ENCODE measurements at regions not wholly inside any gene's neighbourhood (a gene's known extent, or its start where the extent isn't known, plus 50 kb on each side); places are given as distances from the start of the nearest gene placed in this dataset.

- Histone ChIP-seq H2AFZ (ENCODE audit: low read depth, low read length) (no peak overlapping the region), H3K4me2 (ENCODE audit: insufficient read depth, low read length) (no peak overlapping the region), H3K27ac (ENCODE audit: extremely low read depth, low read depth, low read length) (no peak overlapping the region), H3K27me3 (ENCODE audit: control insufficient read depth in 2 of 2, insufficient read depth in 2 of 2, low read length in 2 of 2) (peaks cover 2 to 31% of the 10 kb centered on the region in 2 experiments; a peak in 3 of 5 replicates), H3K79me2 (ENCODE audit: control insufficient read depth, insufficient read depth, low read length) (no peaks in the 10 kb centered on the region), H3K9me3 (replicated peaks; ENCODE audit: control insufficient read depth, insufficient read depth, low read depth, low read length) (no peaks in the 10 kb centered on the region), H3K4me3 (no peak overlapping the region), H3K9ac (ENCODE audit: insufficient read depth in 1 of 2, low read depth in 2 of 2, low read length in 2 of 2) (no peak overlapping the region), H3K4me1 (replicated peaks in 1 of 2; ENCODE audit: control insufficient read depth in 2 of 2, insufficient read depth in 2 of 2, low read length in 2 of 2) (peaks cover 0 to 10% of the 10 kb centered on the region in 2 experiments; a peak in 2 of 5 replicates), H3K36me3 (ENCODE audit: control insufficient read depth, insufficient read depth, low read length) (no peaks in the 10 kb centered on the region), H3K9me1 (ENCODE audit: control insufficient read depth, insufficient read depth, low read length) (no peaks in the 10 kb centered on the region), H4K20me1 (replicated peaks; ENCODE audit: control insufficient read depth, insufficient read depth, low read length) (no peaks in the 10 kb centered on the region)
- ChIA-PET POLR2A (no interaction called here), CTCF (ENCODE audit: low intra/inter-chr PET ratio) (no interaction called here)
- DNase-seq (ENCODE audit: extremely low read depth in 1 of 4, low spot score in 3 of 4) (no peak), ATAC-seq (no peak), FAIRE-seq (no peak)
- in situ Hi-C loops (cut with MboI): no loop called here
- intact Hi-C loops (cut with micrococcal nuclease): no loop called here
- BruUV-seq (replicated peaks): no TSS peak
- WGBS (ENCODE audit: insufficient coverage, low coverage, missing lambda C conversion rate): 15% methylated on average over 29 of the region's 100 CpGs
- TF ChIP-seq NR2C2 (CRISPR knock-in tag; IDR thresholded peaks at IDR 0.05) (no peak), NR2C2 (tag; IDR thresholded peaks at IDR 0.05) (no peak), POLR2AphosphoS2 (IDR thresholded peaks at IDR 0.05; ENCODE audit: low read length) (no peak), TAF15 (IDR thresholded peaks at IDR 0.05; ENCODE audit: low read depth, low read length) (no peak), PTTG1 (tag; IDR thresholded peaks at IDR 0.05; ENCODE audit: low read depth) (no peak), AFF1 (IDR thresholded peaks at IDR 0.05; ENCODE audit: low read depth in 1 of 2, partially characterized antibody in 2 of 2) (no peak), ASH1L (IDR thresholded peaks at IDR 0.05; ENCODE audit: borderline replicate concordance, low read depth, partially characterized antibody) (no peak), EP300 (IDR thresholded peaks at IDR 0.05; ENCODE audit: low read length) (no peak), REST (IDR thresholded peaks at IDR 0.05; ENCODE audit: borderline replicate concordance) (no peak), REST (CRISPR knock-in tag; IDR thresholded peaks at IDR 0.05; ENCODE audit: low read depth) (no peak), KDM1A (IDR thresholded peaks at IDR 0.05) (no peak)
Observed at GRCh38 chr12:100716945-100717732, 77.4 kb upstream of the ANO4 start.

Data from K562 (cell line).